ENCODE measurements at regions not wholly inside any gene's neighbourhood (a gene's known extent, or its start where the extent isn't known, plus 50 kb on each side); places are given as distances from the start of the nearest gene placed in this dataset.

DNA sequence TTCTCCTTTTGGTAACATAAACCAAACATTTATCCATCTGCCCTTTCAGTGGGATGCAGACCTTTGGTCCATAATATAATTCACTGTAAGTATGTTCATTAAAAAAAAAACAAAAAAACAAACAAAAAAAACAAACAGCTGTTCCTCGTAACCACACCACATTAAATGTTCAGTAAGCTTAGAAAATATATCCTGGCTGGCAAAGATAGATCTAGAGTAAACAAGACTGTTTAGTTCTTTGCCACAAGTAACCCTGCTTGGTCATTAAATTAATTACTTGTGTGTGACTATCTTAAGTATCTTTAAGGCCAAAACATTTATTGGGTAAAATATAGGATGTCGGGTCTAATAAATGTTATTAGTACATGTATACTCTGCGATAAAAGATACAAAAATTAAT lies 1717.1 kb downstream of the EFNA5 start:
- no peak overlapping the region for H3K27ac Mint-ChIP-seq (ENCODE audit: low read depth, unreplicated experiment)
- BruUV-seq (replicated peaks): no TSS peak

DNA sequence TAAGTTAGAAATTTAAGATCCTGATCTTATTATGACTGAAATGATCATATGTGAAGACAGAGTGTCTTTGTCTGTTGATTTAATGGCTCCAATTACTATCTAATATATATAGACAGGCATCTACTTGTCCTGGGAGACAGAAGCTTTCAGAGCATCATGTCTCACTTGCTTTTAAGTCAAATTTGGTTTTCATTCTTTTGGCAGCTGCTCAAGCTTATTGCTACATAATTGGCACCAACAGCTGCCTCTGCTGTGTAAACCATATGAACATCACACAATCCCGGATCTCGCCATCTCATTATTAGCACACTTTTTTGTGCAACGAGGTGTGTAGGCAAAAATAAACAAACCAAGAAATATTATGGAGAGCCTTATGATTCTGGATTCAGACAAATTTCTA lies 1717.9 kb downstream of the EFNA5 start:
- Mint-ChIP-seq H3K9me3 (ENCODE audit: unreplicated experiment) (no peaks in the 10 kb centered on the region), H3K36me3 (ENCODE audit: insufficient read depth, unreplicated experiment) (no peaks in the 10 kb centered on the region), H3K4me1 (ENCODE audit: insufficient read depth, unreplicated experiment) (peaks cover 8% of the 10 kb centered on the region), H3K27me3 (ENCODE audit: insufficient read depth, unreplicated experiment) (no peaks in the 10 kb centered on the region), H3K4me3 (ENCODE audit: unreplicated experiment) (no peak overlapping the region), H3K27ac (ENCODE audit: low read depth, unreplicated experiment) (no peak overlapping the region)
- ChIA-PET POLR2A (interaction anchor here (0.7 kb wide), 1 partner anchor 619 kb away, joined by 4 read pairs; no protein-coding TSS in a partner anchor), CTCF (no interaction called here)
- intact Hi-C loops (cut with micrococcal nuclease): no loop called here
- no TSS peak for BruUV-seq (replicated peaks)
- TF ChIP-seq, protein P1, sequence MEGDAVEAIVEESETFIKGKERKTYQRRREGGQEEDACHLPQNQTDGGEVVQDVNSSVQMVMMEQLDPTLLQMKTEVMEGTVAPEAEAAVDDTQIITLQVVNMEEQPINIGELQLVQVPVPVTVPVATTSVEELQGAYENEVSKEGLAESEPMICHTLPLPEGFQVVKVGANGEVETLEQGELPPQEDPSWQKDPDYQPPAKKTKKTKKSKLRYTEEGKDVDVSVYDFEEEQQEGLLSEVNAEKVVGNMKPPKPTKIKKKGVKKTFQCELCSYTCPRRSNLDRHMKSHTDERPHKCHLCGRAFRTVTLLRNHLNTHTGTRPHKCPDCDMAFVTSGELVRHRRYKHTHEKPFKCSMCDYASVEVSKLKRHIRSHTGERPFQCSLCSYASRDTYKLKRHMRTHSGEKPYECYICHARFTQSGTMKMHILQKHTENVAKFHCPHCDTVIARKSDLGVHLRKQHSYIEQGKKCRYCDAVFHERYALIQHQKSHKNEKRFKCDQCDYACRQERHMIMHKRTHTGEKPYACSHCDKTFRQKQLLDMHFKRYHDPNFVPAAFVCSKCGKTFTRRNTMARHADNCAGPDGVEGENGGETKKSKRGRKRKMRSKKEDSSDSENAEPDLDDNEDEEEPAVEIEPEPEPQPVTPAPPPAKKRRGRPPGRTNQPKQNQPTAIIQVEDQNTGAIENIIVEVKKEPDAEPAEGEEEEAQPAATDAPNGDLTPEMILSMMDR (IDR thresholded peaks at IDR 0.05; ENCODE audit: unreplicated experiment): no peak
- peak; percentile 85 for DNase-seq (ENCODE audit: unreplicated experiment)

More for the DNA sequence above, 1717.1 kb downstream of the EFNA5 start:
- TF ChIP-seq, protein P1 (IDR thresholded peaks at IDR 0.05; ENCODE audit: unreplicated experiment): no peak
- POLR2A ChIA-PET: interaction anchor here (0.7 kb wide), 1 partner anchor 618 kb away, joined by 4 read pairs; no protein-coding TSS in a partner anchor
- DNase-seq (ENCODE audit: unreplicated experiment): no peak
- H3K4me1 Mint-ChIP-seq (ENCODE audit: insufficient read depth, unreplicated experiment): peaks cover 8% of the 10 kb centered on the region
- no peaks in the 10 kb centered on the region for H3K36me3 Mint-ChIP-seq (ENCODE audit: insufficient read depth, unreplicated experiment)
- CTCF ChIA-PET: no interaction called here
- intact Hi-C loops (cut with micrococcal nuclease): no loop called here
- H3K27me3 Mint-ChIP-seq (ENCODE audit: insufficient read depth, unreplicated experiment): no peaks in the 10 kb centered on the region
- H3K9me3 Mint-ChIP-seq (ENCODE audit: unreplicated experiment): no peaks in the 10 kb centered on the region
- H3K4me3 Mint-ChIP-seq (ENCODE audit: unreplicated experiment): no peak overlapping the region

DNA sequence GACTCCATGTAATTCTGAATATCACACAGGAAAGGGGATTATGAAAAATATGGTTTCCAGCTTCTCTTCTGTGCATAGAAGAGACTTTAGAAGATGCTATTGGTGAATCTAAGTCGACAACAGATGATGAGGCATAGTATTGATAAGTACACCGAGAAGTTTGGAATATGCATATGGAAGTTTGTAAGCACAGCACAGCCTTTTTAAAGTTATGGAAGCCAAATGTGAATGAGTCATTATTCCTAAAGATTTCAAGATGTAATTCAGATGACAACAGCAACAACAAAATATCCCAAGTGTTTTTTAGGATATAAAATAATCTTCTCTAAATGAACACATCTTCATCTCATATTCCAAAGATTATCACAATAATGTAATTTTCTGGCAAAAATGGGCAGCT lies 1723.3 kb downstream of the EFNA5 start:
- intact Hi-C loops (cut with micrococcal nuclease): no loop called here
- CTCF ChIA-PET: interaction anchor here (0.7 to 0.8 kb wide), 2 partner anchors 28 to 1045 kb away, joined by 4 read pairs; no protein-coding TSS in a partner anchor
- no peaks in the 10 kb centered on the region for H3K27me3 Mint-ChIP-seq (ENCODE audit: insufficient read depth, unreplicated experiment)

DNA sequence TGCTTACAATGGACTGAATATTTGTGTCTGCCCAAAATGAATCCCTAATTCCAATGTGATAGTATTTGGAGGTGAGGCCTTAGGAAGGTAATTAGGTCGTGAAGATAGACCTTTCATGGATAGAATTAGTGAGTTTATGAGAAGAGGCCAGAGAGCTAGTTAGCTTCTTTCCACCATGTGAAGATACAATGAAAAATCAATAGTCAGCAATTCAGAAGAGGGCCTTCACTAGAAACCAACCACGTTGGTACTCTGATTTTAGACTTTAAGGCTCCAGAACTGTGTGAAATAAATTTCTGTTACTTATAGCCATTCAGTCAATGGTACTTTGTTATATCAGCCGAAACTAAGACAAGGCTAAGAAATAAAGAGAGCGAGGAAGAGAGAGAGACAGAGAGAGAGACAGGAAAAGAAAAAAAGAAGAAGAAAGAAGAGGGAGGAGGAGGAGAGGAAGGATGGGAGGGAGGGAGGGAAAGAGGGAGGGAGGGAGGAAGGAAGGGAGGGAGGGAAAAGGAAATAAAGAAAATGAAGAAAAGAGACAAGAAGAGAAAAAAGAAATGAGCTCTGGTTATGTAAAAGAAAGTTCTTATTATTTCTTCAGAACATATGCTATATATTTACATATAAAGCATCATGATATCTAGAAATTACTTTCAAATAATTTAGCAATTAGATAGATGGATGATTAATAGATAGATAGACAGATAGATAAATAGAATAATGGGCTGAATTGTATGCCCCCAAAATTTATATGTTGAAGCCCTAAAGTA lies 1725.3 kb downstream of the EFNA5 start:
- intact Hi-C loops (cut with micrococcal nuclease): no loop called here
- H3K36me3 Mint-ChIP-seq (ENCODE audit: insufficient read depth, unreplicated experiment): no peaks in the 10 kb centered on the region
- CTCF ChIA-PET: no interaction called here
- no TSS peak for BruUV-seq (replicated peaks)
- no peak for DNase-seq (ENCODE audit: unreplicated experiment)
- POLR2A ChIA-PET: no interaction called here
- no peaks in the 10 kb centered on the region for H3K4me1 Mint-ChIP-seq (ENCODE audit: insufficient read depth, unreplicated experiment)
- TF ChIP-seq, protein P1 (IDR thresholded peaks at IDR 0.05; ENCODE audit: unreplicated experiment): no peak
- peaks cover 14% of the 10 kb centered on the region for H3K9me3 Mint-ChIP-seq (ENCODE audit: unreplicated experiment)
- H3K4me3 Mint-ChIP-seq (ENCODE audit: unreplicated experiment): no peak overlapping the region
- H3K27me3 Mint-ChIP-seq (ENCODE audit: insufficient read depth, unreplicated experiment): no peaks in the 10 kb centered on the region
- H3K27ac Mint-ChIP-seq (ENCODE audit: low read depth, unreplicated experiment): no peak overlapping the region

More for the DNA sequence above, 1723.3 kb downstream of the EFNA5 start:
- no peak for DNase-seq (ENCODE audit: unreplicated experiment)
- BruUV-seq (replicated peaks): no TSS peak
- Mint-ChIP-seq H3K27ac (ENCODE audit: low read depth, unreplicated experiment) (no peak overlapping the region), H3K4me1 (ENCODE audit: insufficient read depth, unreplicated experiment) (peaks cover 2% of the 10 kb centered on the region), H3K36me3 (ENCODE audit: insufficient read depth, unreplicated experiment) (no peaks in the 10 kb centered on the region), H3K4me3 (ENCODE audit: unreplicated experiment) (no peak overlapping the region), H3K9me3 (ENCODE audit: unreplicated experiment) (peaks cover 14% of the 10 kb centered on the region)
- TF ChIP-seq, protein P1 (IDR thresholded peaks at IDR 0.05; ENCODE audit: unreplicated experiment): no peak
- POLR2A ChIA-PET: no interaction called here

Measured in MCF 10A (cell line).